ENCODE measurements at regions not wholly inside any gene's neighbourhood (a gene's known extent, or its start where the extent isn't known, plus 50 kb on each side); places are given as distances from the start of the nearest gene placed in this dataset.

DNA sequence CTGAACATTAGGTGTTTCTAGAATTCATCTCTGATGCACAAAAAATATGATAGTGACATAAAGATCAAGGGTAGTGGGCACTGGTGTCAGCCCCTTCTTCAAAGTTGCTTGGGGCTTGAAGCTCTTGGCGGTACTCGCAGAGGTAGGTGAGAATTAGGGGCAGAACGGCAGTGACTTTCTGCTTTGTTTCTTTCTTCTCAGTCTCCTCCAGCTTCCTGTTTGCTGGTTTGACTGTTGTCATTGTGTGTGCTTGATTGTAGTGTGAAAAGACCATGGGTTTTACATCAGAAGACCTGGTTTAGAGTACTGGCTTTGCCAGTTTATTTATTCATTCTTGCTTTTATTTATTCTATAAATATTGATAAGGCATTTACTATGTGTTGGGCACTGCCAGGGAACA, 156.7 kb upstream of the PLET1 start:
- TF ChIP-seq, protein P1, sequence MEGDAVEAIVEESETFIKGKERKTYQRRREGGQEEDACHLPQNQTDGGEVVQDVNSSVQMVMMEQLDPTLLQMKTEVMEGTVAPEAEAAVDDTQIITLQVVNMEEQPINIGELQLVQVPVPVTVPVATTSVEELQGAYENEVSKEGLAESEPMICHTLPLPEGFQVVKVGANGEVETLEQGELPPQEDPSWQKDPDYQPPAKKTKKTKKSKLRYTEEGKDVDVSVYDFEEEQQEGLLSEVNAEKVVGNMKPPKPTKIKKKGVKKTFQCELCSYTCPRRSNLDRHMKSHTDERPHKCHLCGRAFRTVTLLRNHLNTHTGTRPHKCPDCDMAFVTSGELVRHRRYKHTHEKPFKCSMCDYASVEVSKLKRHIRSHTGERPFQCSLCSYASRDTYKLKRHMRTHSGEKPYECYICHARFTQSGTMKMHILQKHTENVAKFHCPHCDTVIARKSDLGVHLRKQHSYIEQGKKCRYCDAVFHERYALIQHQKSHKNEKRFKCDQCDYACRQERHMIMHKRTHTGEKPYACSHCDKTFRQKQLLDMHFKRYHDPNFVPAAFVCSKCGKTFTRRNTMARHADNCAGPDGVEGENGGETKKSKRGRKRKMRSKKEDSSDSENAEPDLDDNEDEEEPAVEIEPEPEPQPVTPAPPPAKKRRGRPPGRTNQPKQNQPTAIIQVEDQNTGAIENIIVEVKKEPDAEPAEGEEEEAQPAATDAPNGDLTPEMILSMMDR (IDR thresholded peaks at IDR 0.05), result no peak
- no peak overlapping the region for H3K27ac ChIP-seq
- no peaks in the 10 kb centered on the region for H3K4me1 ChIP-seq
- no peaks in the 10 kb centered on the region for H3K36me3 ChIP-seq
- intact Hi-C loops (cut with DNase I), result no loop called here
- peaks cover 0 to 7% of the 10 kb centered on the region in 2 donors for H3K9me3 ChIP-seq
- no peak for ATAC-seq
- no peak overlapping the region for H3K4me3 ChIP-seq
- no peak for DNase-seq
- H3K27me3 ChIP-seq, result no peaks in the 10 kb centered on the region

DNA sequence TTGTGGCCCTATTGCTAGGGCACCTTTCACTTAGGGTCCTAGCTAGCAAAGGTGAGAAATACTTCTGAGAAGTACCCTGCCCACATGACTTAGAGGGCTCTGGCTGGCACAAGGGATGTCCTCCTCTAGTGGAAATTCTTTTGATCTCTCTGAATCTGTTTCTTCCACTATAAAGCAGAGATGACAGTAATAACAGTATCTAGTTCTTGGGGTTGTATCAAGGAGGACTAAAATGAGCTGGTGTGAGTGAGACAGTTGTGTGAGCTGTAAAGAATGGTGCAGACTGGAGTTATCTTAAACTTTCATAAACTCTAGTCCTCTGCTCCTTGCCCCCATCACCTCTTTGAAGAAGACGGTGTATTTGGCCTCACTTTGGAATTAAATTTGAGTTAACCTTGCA, 157.8 kb upstream of the PLET1 start:
- DNase-seq (no peak), ATAC-seq (no peak)
- H3K9me3 ChIP-seq, result peaks cover 0 to 5% of the 10 kb centered on the region in 2 donors
- H3K4me3 ChIP-seq, result no peak overlapping the region
- H3K27me3 ChIP-seq, result no peaks in the 10 kb centered on the region
- no peaks in the 10 kb centered on the region for H3K4me1 ChIP-seq
- no peak overlapping the region for H3K27ac ChIP-seq
- no peaks in the 10 kb centered on the region for H3K36me3 ChIP-seq
- TF ChIP-seq, protein P1 (IDR thresholded peaks at IDR 0.05), result no peak
- intact Hi-C loops (cut with DNase I), result no loop called here

DNA sequence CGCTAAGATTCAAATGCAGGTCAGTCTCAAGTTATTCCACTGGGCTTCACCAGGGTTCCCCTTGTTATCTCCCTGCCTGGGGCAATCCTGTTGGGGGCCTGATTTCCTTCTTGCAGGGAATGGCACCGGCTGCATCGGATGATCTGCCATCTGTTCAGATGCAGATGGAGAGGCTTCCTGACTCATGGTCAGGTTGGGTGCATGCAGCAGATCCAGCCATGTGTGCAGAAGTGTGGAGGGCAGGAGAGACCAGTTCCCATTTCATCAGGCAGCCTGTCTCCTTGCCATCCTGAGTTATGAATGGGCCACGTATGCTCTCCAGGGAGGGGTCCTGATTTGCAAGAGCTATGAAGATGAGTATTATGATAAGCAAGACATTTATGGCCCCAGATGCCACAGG, 161.2 kb upstream of the PLET1 start:
- TF ChIP-seq, protein P1 (IDR thresholded peaks at IDR 0.05), result no peak
- Histone ChIP-seq H3K4me3 (no peak overlapping the region), H3K4me1 (no peaks in the 10 kb centered on the region), H3K9me3 (no peaks in the 10 kb centered on the region), H3K27ac (no peak overlapping the region), H3K27me3 (no peaks in the 10 kb centered on the region), H3K36me3 (no peaks in the 10 kb centered on the region)
- ATAC-seq, result no peak
- intact Hi-C loops (cut with DNase I), result no loop called here
- no peak for DNase-seq

DNA sequence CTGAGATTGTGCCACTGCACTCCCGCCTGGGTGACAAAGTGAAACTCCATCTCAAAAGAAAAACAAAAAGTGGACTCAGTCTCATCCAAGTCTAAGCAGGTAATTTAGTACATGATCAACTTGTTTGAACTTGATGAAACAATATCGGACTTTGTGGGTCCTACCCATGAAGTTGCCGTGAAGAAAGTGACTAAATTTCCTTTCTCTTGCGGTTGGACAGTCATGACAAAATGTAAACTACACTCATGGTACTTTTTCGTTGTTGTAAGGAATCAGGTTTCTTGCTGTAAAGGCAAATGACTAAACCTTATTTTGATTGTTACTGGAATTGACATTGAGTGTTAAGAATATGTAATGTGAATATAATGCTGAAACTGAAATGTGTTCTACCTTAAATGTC, 164.5 kb upstream of the PLET1 start:
- Histone ChIP-seq H3K27me3 (no peaks in the 10 kb centered on the region), H3K27ac (no peak overlapping the region), H3K4me1 (no peaks in the 10 kb centered on the region), H3K36me3 (no peaks in the 10 kb centered on the region), H3K9me3 (peaks cover 0 to 4% of the 10 kb centered on the region in 2 donors), H3K4me3 (no peak overlapping the region)
- DNase-seq (no peak), ATAC-seq (no peak)
- TF ChIP-seq, protein P1 (IDR thresholded peaks at IDR 0.05), result no peak
- intact Hi-C loops (cut with DNase I), result no loop called here

DNA sequence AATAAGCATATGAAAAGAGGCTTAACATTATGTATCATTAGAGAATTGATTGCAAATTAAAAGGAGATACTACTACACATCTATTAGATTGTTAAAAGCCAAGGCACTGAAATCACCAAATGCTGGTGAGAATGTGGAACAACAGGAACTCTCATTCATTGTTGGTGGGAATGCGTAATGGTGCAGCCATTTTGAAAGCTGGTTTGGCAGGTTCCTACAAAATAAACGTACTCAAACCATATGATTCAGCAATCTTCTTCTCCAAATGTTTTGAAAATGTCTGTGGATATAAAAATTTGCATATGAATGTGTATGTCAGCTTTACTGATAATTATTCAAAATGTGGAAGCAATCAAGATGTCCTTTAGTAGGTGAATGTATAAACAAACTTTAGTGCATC, 176.4 kb upstream of the PLET1 start:
- no peak for ATAC-seq
- TF ChIP-seq, protein P1 (IDR thresholded peaks at IDR 0.05), result no peak
- intact Hi-C loops (cut with DNase I), result no loop called here

More for the DNA sequence above, 176.4 kb upstream of the PLET1 start:
- Histone ChIP-seq H3K4me1 (no peaks in the 10 kb centered on the region), H3K36me3 (no peaks in the 10 kb centered on the region), H3K4me3 (no peak overlapping the region), H3K9me3 (peaks cover 0 to 25% of the 10 kb centered on the region in 2 donors), H3K27ac (no peak overlapping the region), H3K27me3 (no peaks in the 10 kb centered on the region)
- no peak for DNase-seq
